GM23248 (cell line): ENCODE measurements at regions not wholly inside any gene's neighbourhood (a gene's known extent, or its start where the extent isn't known, plus 50 kb on each side); places are given as distances from the start of the nearest gene placed in this dataset.

Experiments
- EZH2 ChIP-seq: fragments of 200-600 bp; sonication (generic); IDR thresholded peaks from 2 replicates; pipeline ENCODE4 v1.6.1; 2018; ENCODE audit warnings: antibody characterized with exemption, mild to moderate bottlenecking; ENCODE audit not compliant: insufficient read depth, poor library complexity, severe bottlenecking
- EZH2phosphoT487 ChIP-seq: fragments of 200-600 bp; sonication (generic); IDR thresholded peaks from 2 replicates; pipeline ENCODE4 v1.6.1; 2018; ENCODE audit warnings: antibody characterized with exemption, moderate library complexity, mild to moderate bottlenecking, low read depth; ENCODE audit not compliant: insufficient read depth

- TF ChIP-seq EZH2 (no peak), EZH2phosphoT487 (no peak)
Measured at GRCh38 chr12:92487138-92487485, 215.7 kb upstream of the PLEKHG7 start.
